HCT116 (cell line): ENCODE measurements at regions not wholly inside any gene's neighbourhood (a gene's known extent, or its start where the extent isn't known, plus 50 kb on each side); places are given as distances from the start of the nearest gene placed in this dataset.

Experiments
- CBX3 ChIP-seq: IDR thresholded peaks from 2 replicates; pipeline ENCODE4 v1.6.1; 2012; ENCODE audit warnings: low read depth
- ELF1 ChIP-seq: IDR thresholded peaks from 2 replicates; pipeline ENCODE4 v1.6.1; 2012; ENCODE audit warnings: low read depth, borderline replicate concordance
- EZH2 ChIP-seq: fragments of 200-600 bp; sonication (generic); IDR thresholded peaks from 2 replicates; pipeline ENCODE4 v1.6.1; 2017; ENCODE audit warnings: antibody characterized with exemption, mixed run types
- POLR2A ChIP-seq: IDR thresholded peaks from 2 replicates; pipeline ENCODE4 v1.7.0; 2011; ENCODE audit warnings: borderline replicate concordance; ENCODE audit not compliant: insufficient read depth, insufficient read length; ENCODE audit errors: extremely low read depth
- POLR2AphosphoS5 ChIP-seq: IDR thresholded peaks from 2 replicates; pipeline ENCODE4 v1.6.1; 2011; ENCODE audit warnings: mild to moderate bottlenecking, low read depth, low read length, moderate library complexity
- RAD21 ChIP-seq: IDR thresholded peaks from 2 replicates; pipeline ENCODE4 v1.6.1; 2012; ENCODE audit warnings: low read depth, mild to moderate bottlenecking
- SIN3A ChIP-seq: IDR thresholded peaks from 2 replicates; pipeline ENCODE4 v1.6.1; 2012; ENCODE audit warnings: low read depth
- TF ChIP-seq, protein P1 (sequence below), 3 experiments: fragments of 200-600 bp in 1 of 3; sonication (generic) in 1 of 3; IDR thresholded peaks in 2 of 3; conservative IDR thresholded peaks in 1 of 3; 2 replicates each; pipeline ENCODE4 v1.5.1; 2012 to 2017; ENCODE audit warnings: low read depth in 2 of 3, low read length in 2 of 3, antibody characterized with exemption in 1 of 3, borderline replicate concordance in 1 of 3, control low read depth in 1 of 3, mild to moderate bottlenecking in 1 of 3, mixed read lengths in 1 of 3, mixed run types in 1 of 3, moderate library complexity in 1 of 3; ENCODE audit not compliant: insufficient read depth in 1 of 3
- TF ChIP-seq, protein P2 (sequence below): IDR thresholded peaks from 2 replicates; pipeline ENCODE4 v1.6.1; 2012; ENCODE audit warnings: low read depth

DNA sequence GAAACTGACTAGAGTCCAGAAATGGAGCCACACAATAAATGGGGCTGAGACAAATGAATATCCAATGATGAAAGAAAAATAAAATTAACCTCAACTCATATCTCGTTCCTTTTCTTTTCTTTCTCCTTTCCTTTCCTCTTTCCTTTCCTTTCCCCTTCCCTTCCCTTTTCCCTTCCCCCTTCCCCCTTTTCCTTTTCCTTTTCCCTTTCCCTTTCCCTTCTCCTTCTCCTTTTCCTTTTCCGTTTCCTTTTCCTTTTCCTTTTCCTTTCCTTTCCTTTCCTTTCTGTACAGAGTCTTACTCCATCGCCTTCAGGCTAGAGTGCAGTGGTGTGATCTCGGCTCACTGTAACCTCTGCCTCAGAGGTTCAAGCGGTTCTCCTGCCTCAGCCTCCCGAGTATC lies 146.3 kb downstream of the RTL9 start:
- TF ChIP-seq, protein P1, sequence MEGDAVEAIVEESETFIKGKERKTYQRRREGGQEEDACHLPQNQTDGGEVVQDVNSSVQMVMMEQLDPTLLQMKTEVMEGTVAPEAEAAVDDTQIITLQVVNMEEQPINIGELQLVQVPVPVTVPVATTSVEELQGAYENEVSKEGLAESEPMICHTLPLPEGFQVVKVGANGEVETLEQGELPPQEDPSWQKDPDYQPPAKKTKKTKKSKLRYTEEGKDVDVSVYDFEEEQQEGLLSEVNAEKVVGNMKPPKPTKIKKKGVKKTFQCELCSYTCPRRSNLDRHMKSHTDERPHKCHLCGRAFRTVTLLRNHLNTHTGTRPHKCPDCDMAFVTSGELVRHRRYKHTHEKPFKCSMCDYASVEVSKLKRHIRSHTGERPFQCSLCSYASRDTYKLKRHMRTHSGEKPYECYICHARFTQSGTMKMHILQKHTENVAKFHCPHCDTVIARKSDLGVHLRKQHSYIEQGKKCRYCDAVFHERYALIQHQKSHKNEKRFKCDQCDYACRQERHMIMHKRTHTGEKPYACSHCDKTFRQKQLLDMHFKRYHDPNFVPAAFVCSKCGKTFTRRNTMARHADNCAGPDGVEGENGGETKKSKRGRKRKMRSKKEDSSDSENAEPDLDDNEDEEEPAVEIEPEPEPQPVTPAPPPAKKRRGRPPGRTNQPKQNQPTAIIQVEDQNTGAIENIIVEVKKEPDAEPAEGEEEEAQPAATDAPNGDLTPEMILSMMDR (IDR thresholded peaks at IDR 0.05 in 2 of 3, conservative IDR thresholded peaks at IDR 0.05 in 1 of 3; ENCODE audit: borderline replicate concordance in 1 of 3, insufficient read depth in 1 of 3, low read depth in 2 of 3, low read length in 2 of 3), result no peak
- TF ChIP-seq RAD21 (no peak), POLR2A (no peak), EZH2 (no peak), CBX3 (no peak), POLR2AphosphoS5 (no peak), SIN3A (no peak), ELF1 (no peak)
- TF ChIP-seq, protein P2, sequence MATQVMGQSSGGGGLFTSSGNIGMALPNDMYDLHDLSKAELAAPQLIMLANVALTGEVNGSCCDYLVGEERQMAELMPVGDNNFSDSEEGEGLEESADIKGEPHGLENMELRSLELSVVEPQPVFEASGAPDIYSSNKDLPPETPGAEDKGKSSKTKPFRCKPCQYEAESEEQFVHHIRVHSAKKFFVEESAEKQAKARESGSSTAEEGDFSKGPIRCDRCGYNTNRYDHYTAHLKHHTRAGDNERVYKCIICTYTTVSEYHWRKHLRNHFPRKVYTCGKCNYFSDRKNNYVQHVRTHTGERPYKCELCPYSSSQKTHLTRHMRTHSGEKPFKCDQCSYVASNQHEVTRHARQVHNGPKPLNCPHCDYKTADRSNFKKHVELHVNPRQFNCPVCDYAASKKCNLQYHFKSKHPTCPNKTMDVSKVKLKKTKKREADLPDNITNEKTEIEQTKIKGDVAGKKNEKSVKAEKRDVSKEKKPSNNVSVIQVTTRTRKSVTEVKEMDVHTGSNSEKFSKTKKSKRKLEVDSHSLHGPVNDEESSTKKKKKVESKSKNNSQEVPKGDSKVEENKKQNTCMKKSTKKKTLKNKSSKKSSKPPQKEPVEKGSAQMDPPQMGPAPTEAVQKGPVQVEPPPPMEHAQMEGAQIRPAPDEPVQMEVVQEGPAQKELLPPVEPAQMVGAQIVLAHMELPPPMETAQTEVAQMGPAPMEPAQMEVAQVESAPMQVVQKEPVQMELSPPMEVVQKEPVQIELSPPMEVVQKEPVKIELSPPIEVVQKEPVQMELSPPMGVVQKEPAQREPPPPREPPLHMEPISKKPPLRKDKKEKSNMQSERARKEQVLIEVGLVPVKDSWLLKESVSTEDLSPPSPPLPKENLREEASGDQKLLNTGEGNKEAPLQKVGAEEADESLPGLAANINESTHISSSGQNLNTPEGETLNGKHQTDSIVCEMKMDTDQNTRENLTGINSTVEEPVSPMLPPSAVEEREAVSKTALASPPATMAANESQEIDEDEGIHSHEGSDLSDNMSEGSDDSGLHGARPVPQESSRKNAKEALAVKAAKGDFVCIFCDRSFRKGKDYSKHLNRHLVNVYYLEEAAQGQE, result no peak
